Colonic mucosa (tissue), 4 donors: ENCODE measurements at regions not wholly inside any gene's neighbourhood (a gene's known extent, or its start where the extent isn't known, plus 50 kb on each side); places are given as distances from the start of the nearest gene placed in this dataset.

Source experiments
- DNase-seq: peaks from one replicate; pipeline ENCODE4 v3.0.0-alpha.2; 2020
- H3K27ac ChIP-seq: fragments of 200-600 bp; one replicate; pipeline ENCODE4 v1.8.0; 2021
- H3K27me3 ChIP-seq: fragments of 200-600 bp; one replicate; pipeline ENCODE4 v1.8.0; 2021
- H3K36me3 ChIP-seq: fragments of 200-600 bp; one replicate; pipeline ENCODE4 v1.8.0; 2021
- H3K4me1 ChIP-seq: fragments of 200-600 bp; one replicate; pipeline ENCODE4 v1.8.0; 2021; ENCODE audit warnings: mild to moderate bottlenecking
- H3K4me3 ChIP-seq: fragments of 200-600 bp; one replicate; pipeline ENCODE4 v1.8.0; 2021
- H3K9ac ChIP-seq, 2 donors: one replicate each; pipeline ENCODE4 v1.7.0; 2013; ENCODE audit warnings: control low read depth in 2 of 2, low read depth in 2 of 2, low read length in 2 of 2
- H3K9me3 ChIP-seq: fragments of 200-600 bp; one replicate; pipeline ENCODE4 v1.8.0; 2021
- CTCF ChIP-seq: fragments of 200-600 bp; IDR thresholded peaks from one replicate; pipeline ENCODE4 v1.8.0; 2022; ENCODE audit warnings: antibody characterized with exemption, mild to moderate bottlenecking
- intact Hi-C: fragments of 100-400 bp; cut with DNase I; formaldehyde crosslinking; loops from one replicate; pipeline ENCODE4 v1.14.1; 2022
- donor health status: healthy.
- donor health status: DM: no; HTN: no; CAD: no.
- donor health status: DM: no; HTN: no; CAD: no.

GRCh38 chr6:92541448-92542060 is 877.8 kb downstream of the EPHA7 start:
- intact Hi-C loops: no loop called here
- no peaks in the 10 kb centered on the region for H3K36me3 ChIP-seq
- no peak for TF ChIP-seq CTCF

GRCh38 chr6:92538926-92539325 is 880.4 kb downstream of the EPHA7 start:
- DNase-seq: no peak
- no peak overlapping the region for H3K27ac ChIP-seq
- no peak overlapping the region for H3K9ac ChIP-seq
- no peak for TF ChIP-seq CTCF
- H3K4me1 ChIP-seq: no peaks in the 10 kb centered on the region
- no peaks in the 10 kb centered on the region for H3K9me3 ChIP-seq
- intact Hi-C loops: no loop called here
- H3K4me3 ChIP-seq: no peak overlapping the region
- H3K27me3 ChIP-seq: no peaks in the 10 kb centered on the region
- H3K36me3 ChIP-seq: no peaks in the 10 kb centered on the region

More at GRCh38 chr6:92541448-92542060, 877.8 kb downstream of the EPHA7 start:
- Histone ChIP-seq H3K4me3 (no peak overlapping the region), H3K9me3 (no peaks in the 10 kb centered on the region), H3K27ac (no peak overlapping the region), H3K9ac (no peak overlapping the region), H3K27me3 (no peaks in the 10 kb centered on the region), H3K4me1 (no peaks in the 10 kb centered on the region)
- DNase-seq: no peak

GRCh38 chr6:92538275-92538674 is 881.1 kb downstream of the EPHA7 start:
- Histone ChIP-seq H3K4me1 (no peaks in the 10 kb centered on the region), H3K9ac (no peak overlapping the region), H3K36me3 (no peaks in the 10 kb centered on the region), H3K27me3 (no peaks in the 10 kb centered on the region), H3K27ac (no peak overlapping the region), H3K4me3 (no peak overlapping the region), H3K9me3 (no peaks in the 10 kb centered on the region)
- DNase-seq: no peak
- no peak for TF ChIP-seq CTCF
- intact Hi-C loops: no loop called here

GRCh38 chr6:92534109-92534508 is 885.2 kb downstream of the EPHA7 start:
- H3K9ac ChIP-seq: no peak overlapping the region
- H3K4me3 ChIP-seq: no peak overlapping the region
- no peak for TF ChIP-seq CTCF
- no peaks in the 10 kb centered on the region for H3K4me1 ChIP-seq
- H3K9me3 ChIP-seq: no peaks in the 10 kb centered on the region
- no peak overlapping the region for H3K27ac ChIP-seq
- no peaks in the 10 kb centered on the region for H3K27me3 ChIP-seq
- H3K36me3 ChIP-seq: no peaks in the 10 kb centered on the region
- DNase-seq: no peak
- intact Hi-C loops: no loop called here

- no peak for TF ChIP-seq CTCF
- intact Hi-C loops: no loop called here
Measured at GRCh38 chr6:92522589-92522988, 896.8 kb downstream of the EPHA7 start.

More at GRCh38 chr6:92522589-92522988, 896.8 kb downstream of the EPHA7 start:
- H3K9me3 ChIP-seq: no peaks in the 10 kb centered on the region
- DNase-seq: no peak
- H3K4me3 ChIP-seq: no peak overlapping the region
- no peaks in the 10 kb centered on the region for H3K36me3 ChIP-seq
- H3K9ac ChIP-seq: no peak overlapping the region
- no peaks in the 10 kb centered on the region for H3K27me3 ChIP-seq
- no peak overlapping the region for H3K27ac ChIP-seq
- H3K4me1 ChIP-seq: no peaks in the 10 kb centered on the region
